Activated naive CD4-positive, alpha-beta T cell treated with anti-CD3 and anti-CD28 coated beads, Interleukin-2, amount 50 U/mL, for 72 hours (primary cell): ENCODE measurements at regions not wholly inside any gene's neighbourhood (a gene's known extent, or its start where the extent isn't known, plus 50 kb on each side); places are given as distances from the start of the nearest gene placed in this dataset.

Experiments used
- ATAC-seq, 2 donors: fragments of 150-1000 bp; cut with Tn5 transposase; 2 replicates each; pipeline ENCODE4 v1.10.0; 2021; ENCODE audit warnings: mild to moderate bottlenecking in 2 of 2, moderate library complexity in 2 of 2
- DNase-seq, 2 donors: peaks; one replicate each; pipeline ENCODE4 v3.0.0; 2021 to 2022; ENCODE audit warnings: low spot score in 2 of 2
- H3K27ac Mint-ChIP-seq, 2 donors: one replicate each; pipeline ENCODE4 v1.8.0; 2022; ENCODE audit warnings: mild to moderate bottlenecking in 2 of 2, mixed read lengths in 2 of 2
- H3K36me3 Mint-ChIP-seq, 2 donors: one replicate each; pipeline ENCODE4 v1.8.0; 2022; ENCODE audit warnings: mixed read lengths in 2 of 2
- H3K9me3 Mint-ChIP-seq, 2 donors: one replicate each; pipeline ENCODE4 v1.8.0; 2022; ENCODE audit warnings: mixed read lengths in 2 of 2

GRCh38 chr16:6157806-6158205 is 1060.2 kb upstream of the EEF2KMT start:
- H3K27ac Mint-ChIP-seq, result no peak overlapping the region
- DNase-seq (no peak), ATAC-seq (no peak)
- H3K9me3 Mint-ChIP-seq, result peaks cover 11 to 18% of the 10 kb centered on the region in 2 donors
- peaks cover 0 to 4% of the 10 kb centered on the region in 2 donors for H3K36me3 Mint-ChIP-seq

DNA sequence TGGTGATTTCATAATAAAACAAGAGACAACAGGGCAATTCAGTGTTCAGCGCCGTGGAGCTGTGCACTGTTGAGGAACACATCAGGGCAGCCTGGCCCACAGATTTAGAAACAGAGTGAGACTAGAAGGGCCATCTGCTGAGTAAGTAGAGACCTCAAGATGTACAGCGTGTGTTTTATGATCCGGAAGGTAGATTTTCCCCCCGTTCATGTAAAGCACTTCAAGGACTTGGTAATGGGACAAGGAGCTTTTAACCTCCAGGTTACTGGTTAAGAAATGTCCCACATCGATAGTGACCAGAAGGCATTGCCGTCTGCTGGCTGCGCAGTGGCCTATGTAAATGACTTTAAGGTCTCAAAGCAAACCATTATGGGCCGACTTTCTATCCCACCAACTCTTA is 1057.7 kb upstream of the EEF2KMT start:
- DNase-seq (no peak), ATAC-seq (no peak)
- Mint-ChIP-seq H3K27ac (no peak overlapping the region), H3K36me3 (peaks cover 0 to 4% of the 10 kb centered on the region in 2 donors), H3K9me3 (peaks cover 12 to 23% of the 10 kb centered on the region in 2 donors)

- DNase-seq (no peak), ATAC-seq (no peak)
- peaks cover 9 to 18% of the 10 kb centered on the region in 2 donors for H3K9me3 Mint-ChIP-seq
- H3K27ac Mint-ChIP-seq, result no peak overlapping the region
- H3K36me3 Mint-ChIP-seq, result peaks cover 0 to 4% of the 10 kb centered on the region in 2 donors
Observed at GRCh38 chr16:6153901-6154300, 1056.3 kb upstream of the EEF2KMT start.

DNA sequence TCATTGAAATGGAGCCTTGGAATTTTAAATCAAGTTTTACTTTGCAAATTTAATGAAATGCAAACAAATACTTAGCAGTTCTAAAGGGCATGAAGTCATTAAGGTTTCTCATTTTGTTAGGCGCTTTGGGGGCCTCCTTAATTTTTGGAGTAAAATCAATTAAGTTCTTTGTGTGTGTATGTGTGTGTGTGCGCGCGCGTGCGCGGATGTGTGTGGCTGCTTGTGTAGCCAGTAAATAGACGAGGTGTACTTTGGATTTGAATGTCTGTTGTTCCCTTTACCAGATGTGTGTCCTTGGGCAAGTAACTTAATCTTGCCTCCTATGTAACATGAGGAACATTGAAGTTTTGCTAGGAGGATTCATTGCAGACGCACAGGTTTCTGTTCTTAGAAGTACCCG is 1051.4 kb upstream of the EEF2KMT start:
- no peak overlapping the region for H3K27ac Mint-ChIP-seq
- ATAC-seq, result no peak
- no peak for DNase-seq
- H3K36me3 Mint-ChIP-seq, result peaks cover 0 to 4% of the 10 kb centered on the region in 2 donors
- peaks cover 20 to 22% of the 10 kb centered on the region in 2 donors for H3K9me3 Mint-ChIP-seq

GRCh38 chr16:6148361-6148760 is 1050.8 kb upstream of the EEF2KMT start:
- Mint-ChIP-seq H3K27ac (no peak overlapping the region), H3K36me3 (peaks cover 0 to 4% of the 10 kb centered on the region in 2 donors), H3K9me3 (peaks cover 20 to 22% of the 10 kb centered on the region in 2 donors)
- ATAC-seq, result no peak
- DNase-seq, result no peak

DNA sequence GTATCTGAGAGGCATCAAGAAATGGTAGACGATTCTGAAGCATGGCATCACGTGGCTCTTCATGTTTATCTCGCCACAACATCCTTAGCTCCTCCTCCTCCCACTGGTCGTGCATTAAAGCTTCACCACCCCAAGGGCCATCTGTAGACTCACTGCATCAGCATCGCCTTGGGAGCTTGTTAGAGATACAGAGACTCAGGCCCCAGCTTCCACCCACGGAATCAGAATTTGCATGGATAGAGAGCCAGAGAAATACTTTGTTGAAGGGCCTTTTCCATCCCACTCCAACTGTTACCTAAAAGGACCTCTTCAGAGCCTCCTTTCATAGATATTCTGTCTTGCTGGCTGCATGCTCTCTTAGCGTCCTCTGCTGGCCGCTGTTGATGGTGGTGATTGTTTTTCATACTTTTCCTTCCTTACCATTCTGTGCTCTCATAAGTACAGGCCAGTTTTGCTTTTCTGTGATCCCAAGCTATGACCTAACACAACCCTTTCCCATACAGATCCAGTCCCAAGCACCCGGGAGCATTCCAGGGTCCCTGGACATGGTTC is 1049.4 kb upstream of the EEF2KMT start:
- no peak for ATAC-seq
- no peak for DNase-seq
- Mint-ChIP-seq H3K36me3 (peaks cover 0 to 10% of the 10 kb centered on the region in 2 donors), H3K27ac (no peak overlapping the region), H3K9me3 (peaks cover 26 to 28% of the 10 kb centered on the region in 2 donors)

DNA sequence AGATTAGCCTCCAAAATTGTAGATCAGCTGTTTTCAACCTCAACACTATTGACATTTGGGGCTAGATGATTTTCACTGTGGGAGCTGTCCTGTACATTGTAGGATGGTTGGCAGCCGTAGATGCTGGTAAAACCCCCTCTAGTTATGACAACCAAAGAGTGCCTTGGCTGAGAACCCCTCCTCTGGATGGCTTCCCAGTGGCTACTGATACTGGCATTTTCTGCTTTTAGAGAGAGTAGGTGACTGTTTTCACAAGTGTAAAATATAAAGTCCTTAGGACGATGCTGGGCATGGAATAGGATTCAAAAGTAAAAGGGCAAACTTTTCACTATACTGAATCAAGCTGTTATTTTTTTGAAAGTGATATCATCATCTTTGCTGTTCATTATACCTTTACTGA is 1048.8 kb upstream of the EEF2KMT start:
- Mint-ChIP-seq H3K27ac (no peak overlapping the region), H3K36me3 (peaks cover 0 to 10% of the 10 kb centered on the region in 2 donors), H3K9me3 (peaks cover 23 to 31% of the 10 kb centered on the region in 2 donors)
- ATAC-seq, result no peak
- DNase-seq, result no peak

GRCh38 chr16:6144463-6144862 is 1046.9 kb upstream of the EEF2KMT start:
- peaks cover 30 to 36% of the 10 kb centered on the region in 2 donors for H3K9me3 Mint-ChIP-seq
- ATAC-seq (no peak), DNase-seq (no peak)
- H3K36me3 Mint-ChIP-seq, result peaks cover 0 to 14% of the 10 kb centered on the region in 2 donors
- no peak overlapping the region for H3K27ac Mint-ChIP-seq

DNA sequence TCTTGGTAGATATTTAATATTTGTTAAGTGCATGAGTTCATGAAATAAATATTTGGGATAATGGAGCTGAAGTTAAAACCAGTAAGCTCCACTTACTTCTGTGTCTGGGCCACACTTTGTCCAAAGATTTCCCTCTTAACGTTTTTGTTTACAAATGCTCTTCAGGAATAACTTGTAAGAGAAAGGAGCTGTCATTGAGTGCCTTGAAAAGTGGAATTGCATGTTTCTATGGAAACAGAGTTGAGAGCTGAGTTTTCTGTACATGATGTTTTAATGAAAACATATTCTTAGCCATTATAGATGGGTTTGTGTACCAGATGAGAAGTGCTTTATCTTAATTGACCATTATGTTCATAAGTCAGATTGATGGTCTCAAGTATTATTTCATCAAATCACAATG is 1045.4 kb upstream of the EEF2KMT start:
- H3K27ac Mint-ChIP-seq, result no peak overlapping the region
- ATAC-seq (no peak), DNase-seq (no peak)
- peaks cover 4 to 13% of the 10 kb centered on the region in 2 donors for H3K36me3 Mint-ChIP-seq
- H3K9me3 Mint-ChIP-seq, result peaks cover 32 to 36% of the 10 kb centered on the region in 2 donors

DNA sequence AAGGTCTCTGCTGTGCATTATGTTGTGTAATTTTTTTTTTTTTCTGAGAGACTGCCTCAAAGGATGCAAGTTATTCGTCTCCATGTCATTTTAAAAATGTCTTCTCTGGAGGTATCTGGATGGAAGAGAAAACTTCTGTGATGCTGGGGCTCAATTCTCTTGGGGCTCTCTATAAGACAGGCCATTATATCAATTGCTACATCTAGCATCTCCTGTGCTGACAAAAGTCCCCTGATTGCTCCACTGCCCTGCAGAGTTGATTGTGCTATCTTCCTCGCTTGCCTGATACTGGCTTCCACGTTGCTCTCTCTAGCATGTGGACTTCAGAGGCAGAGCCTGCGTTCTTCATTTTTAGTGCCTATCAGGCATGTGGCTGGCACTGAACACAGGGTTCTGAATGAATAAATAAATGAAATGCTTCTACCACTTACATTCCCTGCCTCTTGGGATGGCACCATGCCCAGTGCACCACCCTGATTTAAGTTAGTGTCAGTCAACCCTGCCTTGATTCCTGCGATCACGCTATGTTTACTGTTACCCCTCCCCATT is 1035.5 kb upstream of the EEF2KMT start:
- H3K36me3 Mint-ChIP-seq, result no peaks in the 10 kb centered on the region
- H3K27ac Mint-ChIP-seq, result no peak overlapping the region
- DNase-seq, result no peak
- no peak for ATAC-seq
- peaks cover 5 to 28% of the 10 kb centered on the region in 2 donors for H3K9me3 Mint-ChIP-seq

GRCh38 chr16:6132121-6132520 is 1034.5 kb upstream of the EEF2KMT start:
- Mint-ChIP-seq H3K36me3 (no peaks in the 10 kb centered on the region), H3K9me3 (peaks cover 5 to 28% of the 10 kb centered on the region in 2 donors), H3K27ac (no peak overlapping the region)
- no peak for DNase-seq
- ATAC-seq, result no peak

DNA sequence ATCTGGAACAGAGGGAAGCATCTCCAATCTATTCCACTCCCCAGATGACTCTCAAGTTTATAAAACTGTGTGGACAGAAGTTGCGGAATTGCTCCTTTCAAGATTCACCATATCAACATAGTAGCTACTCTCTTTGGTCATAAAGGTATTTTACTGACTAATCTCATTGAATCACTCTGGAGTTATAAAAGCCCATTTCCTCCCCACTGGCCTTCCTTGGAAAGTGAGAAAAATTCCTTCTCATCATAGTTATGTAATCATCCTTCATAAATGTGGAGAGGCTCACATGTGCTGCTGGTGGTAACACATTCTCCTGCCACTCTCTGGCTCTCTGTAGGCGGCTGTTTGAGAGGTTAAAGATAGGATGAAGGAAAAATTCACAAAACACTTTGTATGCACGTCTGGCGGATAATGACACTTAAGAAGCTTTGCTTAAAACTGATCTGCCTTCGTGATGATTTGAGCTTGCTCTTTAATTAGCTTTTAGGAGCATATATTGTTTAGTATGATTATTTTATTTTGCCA is 1034.0 kb upstream of the EEF2KMT start:
- Mint-ChIP-seq H3K36me3 (no peaks in the 10 kb centered on the region), H3K9me3 (peaks cover 5 to 31% of the 10 kb centered on the region in 2 donors), H3K27ac (no peak overlapping the region)
- no peak for DNase-seq
- ATAC-seq, result no peak

- ATAC-seq (no peak), DNase-seq (no peak)
- H3K9me3 Mint-ChIP-seq, result peaks cover 7 to 25% of the 10 kb centered on the region in 2 donors
- H3K27ac Mint-ChIP-seq, result no peak overlapping the region
- H3K36me3 Mint-ChIP-seq, result no peaks in the 10 kb centered on the region
Observed at GRCh38 chr16:6125483-6126259, 1028.1 kb upstream of the EEF2KMT start.

DNA sequence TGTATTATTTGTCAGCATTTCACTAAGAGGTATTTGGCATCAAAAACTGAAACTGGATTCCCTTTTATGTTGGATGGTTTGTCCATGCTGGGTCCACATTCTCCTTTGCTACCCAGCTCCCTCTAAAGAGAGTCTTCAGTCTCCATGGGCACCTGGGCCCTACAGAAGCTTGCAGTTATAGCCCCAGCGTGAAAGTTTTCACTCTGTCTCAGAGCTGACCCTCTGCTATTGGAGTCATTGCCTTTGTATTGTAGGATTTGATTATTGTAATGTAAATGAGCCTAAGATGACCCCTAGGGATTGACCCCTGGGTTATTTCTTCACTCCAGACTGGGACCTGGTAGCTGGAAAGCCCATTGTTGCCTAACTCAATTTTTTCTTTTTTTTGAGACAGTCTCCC is 1026.5 kb upstream of the EEF2KMT start:
- H3K9me3 Mint-ChIP-seq, result peaks cover 10 to 25% of the 10 kb centered on the region in 2 donors
- no peak overlapping the region for H3K27ac Mint-ChIP-seq
- no peak for DNase-seq
- no peak for ATAC-seq
- no peaks in the 10 kb centered on the region for H3K36me3 Mint-ChIP-seq

- no peaks in the 10 kb centered on the region for H3K36me3 Mint-ChIP-seq
- ATAC-seq (no peak), DNase-seq (no peak)
- H3K27ac Mint-ChIP-seq, result no peak overlapping the region
- peaks cover 13 to 30% of the 10 kb centered on the region in 2 donors for H3K9me3 Mint-ChIP-seq
Observed at GRCh38 chr16:6122401-6122800, 1024.8 kb upstream of the EEF2KMT start.

DNA sequence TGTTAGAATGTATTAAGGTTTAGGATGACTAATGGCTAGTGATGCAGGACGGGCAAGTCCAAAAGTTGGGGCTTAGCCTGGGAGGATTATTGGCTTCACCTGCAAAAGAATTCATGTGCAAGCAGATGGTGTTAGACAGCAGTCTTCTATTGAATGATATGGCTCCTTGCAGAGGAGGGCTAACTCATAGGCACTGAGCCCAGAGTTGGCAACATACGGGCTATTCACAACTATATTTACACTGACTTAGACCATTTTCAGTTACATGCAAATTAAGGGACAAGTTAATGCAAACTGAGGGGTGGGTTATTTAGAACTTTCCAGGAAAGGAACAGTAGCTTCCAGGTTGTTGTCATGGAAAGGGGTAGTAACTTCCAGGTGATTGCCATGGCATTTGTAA is 1017.1 kb upstream of the EEF2KMT start:
- peaks cover 23 to 28% of the 10 kb centered on the region in 2 donors for H3K9me3 Mint-ChIP-seq
- DNase-seq, result no peak
- no peak overlapping the region for H3K27ac Mint-ChIP-seq
- H3K36me3 Mint-ChIP-seq, result no peaks in the 10 kb centered on the region
- no peak for ATAC-seq

GRCh38 chr16:6113749-6114148 is 1016.2 kb upstream of the EEF2KMT start:
- Mint-ChIP-seq H3K9me3 (peaks cover 18 to 26% of the 10 kb centered on the region in 2 donors), H3K27ac (no peak overlapping the region), H3K36me3 (no peaks in the 10 kb centered on the region)
- DNase-seq (no peak), ATAC-seq (no peak)
